ENCODE measurements at regions not wholly inside any gene's neighbourhood (a gene's known extent, or its start where the extent isn't known, plus 50 kb on each side); places are given as distances from the start of the nearest gene placed in this dataset.

GRCh38 chr20:60664106-60664505, 588.0 kb upstream of the CDH4 start:
- no peak for DNase-seq (ENCODE audit: low spot score in 2 of 2)
- TF ChIP-seq, protein P1, sequence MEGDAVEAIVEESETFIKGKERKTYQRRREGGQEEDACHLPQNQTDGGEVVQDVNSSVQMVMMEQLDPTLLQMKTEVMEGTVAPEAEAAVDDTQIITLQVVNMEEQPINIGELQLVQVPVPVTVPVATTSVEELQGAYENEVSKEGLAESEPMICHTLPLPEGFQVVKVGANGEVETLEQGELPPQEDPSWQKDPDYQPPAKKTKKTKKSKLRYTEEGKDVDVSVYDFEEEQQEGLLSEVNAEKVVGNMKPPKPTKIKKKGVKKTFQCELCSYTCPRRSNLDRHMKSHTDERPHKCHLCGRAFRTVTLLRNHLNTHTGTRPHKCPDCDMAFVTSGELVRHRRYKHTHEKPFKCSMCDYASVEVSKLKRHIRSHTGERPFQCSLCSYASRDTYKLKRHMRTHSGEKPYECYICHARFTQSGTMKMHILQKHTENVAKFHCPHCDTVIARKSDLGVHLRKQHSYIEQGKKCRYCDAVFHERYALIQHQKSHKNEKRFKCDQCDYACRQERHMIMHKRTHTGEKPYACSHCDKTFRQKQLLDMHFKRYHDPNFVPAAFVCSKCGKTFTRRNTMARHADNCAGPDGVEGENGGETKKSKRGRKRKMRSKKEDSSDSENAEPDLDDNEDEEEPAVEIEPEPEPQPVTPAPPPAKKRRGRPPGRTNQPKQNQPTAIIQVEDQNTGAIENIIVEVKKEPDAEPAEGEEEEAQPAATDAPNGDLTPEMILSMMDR (IDR thresholded peaks at IDR 0.05) = no peak
- TF ChIP-seq POLR2A (IDR thresholded peaks at IDR 0.05) = no peak
- intact Hi-C loops (cut with DNase I; ENCODE audit: low total_unique reads) = no loop called here
- 83 to 91% methylated on average over 5 of the region's 5 CpGs for WGBS, 2 donors
- no peak overlapping the region for H3K4me3 ChIP-seq (ENCODE audit: low read depth, poor library complexity, severe bottlenecking)

- no peak overlapping the region for H3K4me3 ChIP-seq (ENCODE audit: low read depth, poor library complexity, severe bottlenecking)
- TF ChIP-seq, protein P1 (IDR thresholded peaks at IDR 0.05) = no peak
- no peak for TF ChIP-seq POLR2A (IDR thresholded peaks at IDR 0.05)
- 54 to 62% methylated on average over 6 of the region's 6 CpGs for WGBS, 2 donors
- intact Hi-C loops (cut with DNase I; ENCODE audit: low total_unique reads) = no loop called here
- DNase-seq (ENCODE audit: low spot score in 2 of 2) = no peak
Observed at GRCh38 chr20:60667641-60668040, 584.4 kb upstream of the CDH4 start.

GRCh38 chr20:60669211-60669610, 582.9 kb upstream of the CDH4 start:
- WGBS, 2 donors = 76 to 79% methylated on average over 7 of the region's 7 CpGs
- no peak for DNase-seq (ENCODE audit: low spot score in 2 of 2)
- intact Hi-C loops (cut with DNase I; ENCODE audit: low total_unique reads) = no loop called here
- TF ChIP-seq, protein P1 (IDR thresholded peaks at IDR 0.05) = no peak
- TF ChIP-seq POLR2A (IDR thresholded peaks at IDR 0.05) = no peak
- no peak overlapping the region for H3K4me3 ChIP-seq (ENCODE audit: low read depth, poor library complexity, severe bottlenecking)

DNA sequence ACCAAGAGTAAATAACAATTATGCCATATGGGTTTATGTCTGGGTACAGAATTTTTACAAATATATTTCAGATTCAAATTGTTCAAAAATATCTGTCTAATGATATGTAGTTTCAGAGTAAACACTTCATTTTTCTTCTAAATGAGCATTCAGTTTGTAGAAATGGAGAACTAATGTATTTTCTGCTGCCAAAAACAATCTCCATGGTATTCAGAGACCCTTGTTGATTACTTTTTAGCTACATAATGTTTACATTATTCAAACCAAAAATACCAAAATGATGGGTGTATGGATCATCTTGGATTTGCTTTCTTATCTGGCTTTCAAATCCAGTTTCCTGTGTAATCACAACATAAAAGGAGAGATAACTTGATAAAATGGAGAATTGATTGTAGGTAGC, 576.0 kb upstream of the CDH4 start:
- no peak for DNase-seq (ENCODE audit: low spot score in 2 of 2)
- no peak overlapping the region for H3K4me3 ChIP-seq (ENCODE audit: low read depth, poor library complexity, severe bottlenecking)
- TF ChIP-seq, protein P1 (IDR thresholded peaks at IDR 0.05) = no peak
- TF ChIP-seq POLR2A (IDR thresholded peaks at IDR 0.05) = no peak
- intact Hi-C loops (cut with DNase I; ENCODE audit: low total_unique reads) = no loop called here

- intact Hi-C loops (cut with DNase I; ENCODE audit: low total_unique reads) = no loop called here
- H3K4me3 ChIP-seq (ENCODE audit: low read depth, poor library complexity, severe bottlenecking) = no peak overlapping the region
- TF ChIP-seq, protein P1 (IDR thresholded peaks at IDR 0.05) = no peak
- TF ChIP-seq POLR2A (IDR thresholded peaks at IDR 0.05) = no peak
- no peak for DNase-seq (ENCODE audit: low spot score in 2 of 2)
- WGBS, 2 donors = 86 to 88% methylated on average over 1 of the region's 1 CpG
Observed at GRCh38 chr20:60677819-60678218, 574.2 kb upstream of the CDH4 start.

- intact Hi-C loops (cut with DNase I; ENCODE audit: low total_unique reads) = no loop called here
- WGBS, 2 donors = 52 to 70% methylated on average over 6 of the region's 6 CpGs
- TF ChIP-seq POLR2A (IDR thresholded peaks at IDR 0.05) = no peak
- TF ChIP-seq, protein P1 (IDR thresholded peaks at IDR 0.05) = no peak
Observed at GRCh38 chr20:60680554-60680953, 571.5 kb upstream of the CDH4 start.

More at GRCh38 chr20:60680554-60680953, 571.5 kb upstream of the CDH4 start:
- no peak for DNase-seq (ENCODE audit: low spot score in 2 of 2)
- no peak overlapping the region for H3K4me3 ChIP-seq (ENCODE audit: low read depth, poor library complexity, severe bottlenecking)

All from lower leg skin (tissue), 4 donors.